Retinal pigment epithelial cell (primary cell): ENCODE measurements at regions not wholly inside any gene's neighbourhood (a gene's known extent, or its start where the extent isn't known, plus 50 kb on each side); places are given as distances from the start of the nearest gene placed in this dataset.
"Not testable (repeated sequence)": the region's sequence is repeated elsewhere in the genome, so short reads cannot be mapped to it uniquely, and the experiment has no call there.

Source experiments
- DNase-seq: peaks from one replicate; pipeline ENCODE4 v3.0.0-alpha.2; 2010; ENCODE audit warnings: low read depth
- H3K4me3 ChIP-seq: 2 replicates; pipeline ENCODE4 v1.5.1; 2011; ENCODE audit warnings: mild to moderate bottlenecking, low read length, control low read depth, moderate library complexity
- CTCF ChIP-seq: conservative IDR thresholded peaks from 2 replicates; pipeline ENCODE4 v1.5.1; 2011; ENCODE audit warnings: low read depth, low read length, control low read depth, inconsistent platforms

- TF ChIP-seq CTCF, result no peak
- no peak overlapping the region for H3K4me3 ChIP-seq
- DNase-seq, result no peak
These were observed 113.9 kb downstream of the FZD1 start for GRCh38 chr7:91378131-91378530.

GRCh38 chr7:91379236-91379635, 115.0 kb downstream of the FZD1 start:
- no peak overlapping the region for H3K4me3 ChIP-seq
- no peak for DNase-seq
- TF ChIP-seq CTCF, result no peak

GRCh38 chr7:91379991-91380390, 115.8 kb downstream of the FZD1 start:
- no peak for TF ChIP-seq CTCF
- H3K4me3 ChIP-seq, result no peak overlapping the region
- no peak for DNase-seq

DNA sequence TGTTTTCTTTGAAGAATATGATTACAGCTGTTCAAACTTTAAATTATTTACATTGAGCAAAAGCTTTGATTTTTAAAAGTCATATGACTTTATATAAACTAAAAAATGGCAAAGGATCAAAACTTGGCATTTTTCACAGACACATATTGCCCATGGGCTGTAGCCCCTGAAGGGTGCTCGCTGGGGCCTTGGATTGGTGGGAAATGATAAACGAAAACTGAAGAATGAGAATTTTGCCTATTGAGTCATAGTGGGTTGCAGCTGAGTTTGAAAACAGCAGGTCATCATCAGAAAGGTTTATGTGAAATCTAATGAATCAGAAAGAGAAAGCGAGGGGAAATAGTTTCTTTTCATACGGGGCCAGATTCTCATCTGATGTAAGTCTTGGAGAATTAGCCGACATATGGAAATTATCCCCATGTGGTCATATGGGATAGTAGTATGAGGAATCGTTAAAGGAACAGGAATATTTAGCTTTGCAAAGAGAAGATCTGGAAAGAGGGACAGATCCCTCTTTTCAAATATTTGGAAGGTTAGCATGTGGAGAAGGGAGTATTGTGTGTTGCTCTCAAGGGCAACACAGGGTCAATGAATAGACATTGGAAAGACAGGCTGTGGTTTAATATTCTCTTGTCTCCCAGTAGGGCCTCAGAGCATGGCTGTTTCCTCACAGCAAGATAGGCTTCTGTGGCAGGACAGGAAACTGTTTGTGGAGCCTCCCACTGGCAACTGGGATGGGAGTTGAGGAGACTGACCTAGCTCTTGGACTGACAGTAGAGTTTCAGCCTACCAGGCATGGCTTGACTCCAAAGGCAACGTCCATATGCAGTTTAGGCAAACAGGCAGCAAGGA, 119.0 kb downstream of the FZD1 start:
- TF ChIP-seq CTCF, result no peak
- DNase-seq, result no peak
- H3K4me3 ChIP-seq, result no peak overlapping the region

DNA sequence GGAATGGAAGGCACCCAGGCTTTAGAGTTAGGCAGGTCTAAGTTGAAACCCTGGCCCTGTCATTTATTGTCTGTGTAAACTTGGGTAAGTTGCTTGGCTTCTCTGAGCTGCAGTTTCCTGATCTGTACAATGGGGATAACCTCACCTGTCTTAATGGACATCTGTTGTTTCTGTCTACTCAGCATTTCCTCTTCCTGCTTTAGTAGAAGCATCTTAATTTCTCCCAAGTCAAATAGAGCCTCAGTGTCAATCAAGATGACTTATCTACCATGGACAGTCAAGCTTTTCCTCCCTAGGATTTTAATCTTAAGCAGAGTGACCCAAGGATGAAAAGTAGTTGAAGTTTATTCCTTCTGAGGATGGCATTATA, 119.7 kb downstream of the FZD1 start:
- no peak overlapping the region for H3K4me3 ChIP-seq
- TF ChIP-seq CTCF, result no peak
- DNase-seq, result no peak

- not testable (repeated sequence) for H3K4me3 ChIP-seq, DNase-seq
These were observed 130.5 kb downstream of the FZD1 start for GRCh38 chr7:91394757-91395156.

DNA sequence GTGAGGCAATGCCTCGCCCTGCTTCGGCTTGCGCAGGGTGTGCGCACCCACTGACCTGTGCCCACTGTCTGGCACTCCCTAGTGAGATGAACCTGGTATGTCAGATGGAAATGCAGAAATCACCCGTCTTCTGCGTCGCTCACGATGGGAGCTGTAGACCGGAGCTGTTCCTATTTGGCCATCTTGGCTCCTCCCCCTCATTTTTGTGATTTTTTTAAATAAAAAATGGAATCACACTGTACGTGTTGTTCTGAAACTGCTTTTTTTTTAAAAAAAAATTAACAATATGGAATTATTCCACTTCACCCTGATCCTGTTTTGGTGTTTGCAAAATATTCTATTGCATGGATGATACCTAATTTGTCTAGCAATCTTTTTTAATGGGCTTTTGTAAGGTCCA, 131.1 kb downstream of the FZD1 start:
- DNase-seq, result not testable (repeated sequence)

DNA sequence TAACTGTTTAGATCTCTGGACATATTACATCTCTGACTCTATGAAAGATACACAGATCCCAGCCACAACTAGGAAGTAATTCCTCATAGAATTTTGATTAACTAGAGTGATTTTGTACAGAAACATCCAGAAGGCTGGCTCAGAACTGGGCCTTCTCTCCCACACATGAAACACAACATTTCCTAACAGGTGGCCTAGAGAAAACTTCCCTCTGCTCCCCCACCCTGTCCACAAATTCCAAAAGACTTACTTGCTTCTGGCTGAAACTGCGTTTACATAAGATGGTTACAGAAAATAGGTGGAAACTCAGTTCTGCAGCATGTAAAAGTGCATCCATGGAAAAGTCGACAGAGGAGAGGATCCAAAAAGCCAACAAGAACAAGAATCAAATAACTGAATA, 132.9 kb downstream of the FZD1 start:
- no peak overlapping the region for H3K4me3 ChIP-seq
- no peak for DNase-seq
- no peak for TF ChIP-seq CTCF

More for the DNA sequence above, 131.1 kb downstream of the FZD1 start:
- not testable (repeated sequence) for H3K4me3 ChIP-seq
